SJCRH30 (cell line): ENCODE measurements at regions not wholly inside any gene's neighbourhood (a gene's known extent, or its start where the extent isn't known, plus 50 kb on each side); places are given as distances from the start of the nearest gene placed in this dataset.
A peak's percentile ranks its signal among the peaks of the same experiment; 100 is the strongest.

Experiments
- DNase-seq, 2 experiments: peaks; one replicate each; pipeline ENCODE4 v3.0.0-alpha.2; 2015 to 2020
- H3K27ac ChIP-seq: fragments of 250-450 bp; sonication (Bioruptor Pico); 2 replicates; pipeline ENCODE4 v1.5.1; 2020; ENCODE audit warnings: mild to moderate bottlenecking, moderate library complexity
- H3K27me3 ChIP-seq: fragments of 250-450 bp; sonication (Bioruptor Pico); 2 replicates; pipeline ENCODE4 v1.5.1; 2020; ENCODE audit warnings: mild to moderate bottlenecking, moderate library complexity
- H3K36me3 ChIP-seq: fragments of 250-450 bp; sonication (Bioruptor Pico); 2 replicates; pipeline ENCODE4 v1.5.1; 2020; ENCODE audit warnings: mild to moderate bottlenecking, moderate library complexity
- H3K4me1 ChIP-seq: fragments of 250-450 bp; sonication (Bioruptor Pico); 2 replicates; pipeline ENCODE4 v1.5.1; 2020; ENCODE audit warnings: mild to moderate bottlenecking, moderate library complexity
- H3K4me3 ChIP-seq: fragments of 250-450 bp; sonication (Bioruptor Pico); 2 replicates; pipeline ENCODE4 v1.5.1; 2020; ENCODE audit warnings: mild to moderate bottlenecking, moderate library complexity
- H3K9me3 ChIP-seq: fragments of 250-450 bp; sonication (Bioruptor Pico); replicated peaks from 2 replicates; pipeline ENCODE4 v1.5.1; 2020; ENCODE audit warnings: mild to moderate bottlenecking, moderate library complexity

DNA sequence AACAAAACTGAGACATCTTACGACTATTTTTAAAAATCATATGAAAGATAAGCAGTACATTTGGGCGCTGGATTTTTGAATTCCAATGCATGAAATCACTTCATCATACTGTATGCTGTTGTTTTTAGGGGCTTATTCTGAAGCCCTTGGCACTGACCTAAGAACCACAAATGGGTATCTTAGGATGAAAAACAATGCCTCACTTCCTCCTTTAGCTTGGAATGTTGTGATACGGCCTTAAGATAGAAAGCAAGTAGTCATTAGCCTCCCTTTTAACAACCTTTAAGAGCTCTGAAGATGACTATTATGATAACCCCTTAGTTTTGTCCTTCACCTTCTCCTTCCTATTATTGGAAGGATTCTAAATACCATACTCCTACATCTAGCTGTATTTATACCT lies 289.8 kb downstream of the ARPP21 start:
- Histone ChIP-seq H3K27me3 (no peaks in the 10 kb centered on the region), H3K36me3 (no peaks in the 10 kb centered on the region), H3K9me3 (no peaks in the 10 kb centered on the region), H3K4me1 (peaks cover 14% of the 10 kb centered on the region), H3K4me3 (no peak overlapping the region), H3K27ac (no peak overlapping the region)
- DNase-seq: no peak

GRCh38 chr3:35931867-35932266 lies 292.5 kb downstream of the ARPP21 start:
- Histone ChIP-seq H3K36me3 (no peaks in the 10 kb centered on the region), H3K9me3 (no peaks in the 10 kb centered on the region), H3K4me3 (no peak overlapping the region), H3K4me1 (peaks cover 14% of the 10 kb centered on the region), H3K27me3 (no peaks in the 10 kb centered on the region), H3K27ac (no peak overlapping the region)
- no peak for DNase-seq

DNA sequence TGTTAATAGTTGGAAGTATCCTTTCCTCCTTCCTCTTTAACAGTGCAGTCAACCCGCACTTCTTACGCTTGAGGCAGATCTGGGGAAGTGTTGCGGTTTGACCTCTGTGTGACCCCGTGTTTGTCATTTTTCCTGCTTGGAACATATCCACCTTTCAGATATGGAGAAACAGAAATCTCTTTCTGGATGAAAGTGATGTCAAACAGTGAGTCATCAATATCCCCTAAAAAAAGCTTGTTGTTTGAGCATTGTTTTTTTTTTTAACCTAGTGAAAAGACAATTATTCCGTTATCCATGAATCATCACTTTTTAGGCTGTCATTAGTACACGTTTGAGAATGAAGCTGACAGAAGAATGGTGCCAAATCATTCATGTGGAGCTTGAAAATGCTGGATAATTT lies 293.7 kb downstream of the ARPP21 start:
- Histone ChIP-seq H3K36me3 (no peaks in the 10 kb centered on the region), H3K27me3 (no peaks in the 10 kb centered on the region), H3K27ac (peak overlapping the region; percentile 41), H3K9me3 (no peaks in the 10 kb centered on the region), H3K4me1 (peaks cover 14% of the 10 kb centered on the region), H3K4me3 (no peak overlapping the region)
- DNase-seq: peak; percentile 45 to 82

DNA sequence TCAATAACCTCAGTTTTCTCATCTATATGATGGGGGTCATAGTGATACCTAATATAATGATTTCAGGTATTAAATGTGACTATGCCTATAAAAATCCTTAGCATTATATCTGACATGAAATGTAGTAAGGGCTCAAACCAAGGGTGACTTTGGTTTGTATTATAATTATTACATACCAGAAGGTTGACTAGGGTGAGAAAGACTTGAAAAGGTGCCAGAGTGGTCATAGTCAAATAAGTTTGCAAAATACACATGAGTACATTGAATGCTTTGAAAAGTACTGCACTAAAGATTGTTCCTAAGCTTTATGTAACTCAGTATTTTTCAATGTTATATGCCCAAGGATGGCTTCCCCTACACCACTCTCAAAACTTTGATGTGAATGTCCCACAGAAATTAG lies 297.2 kb downstream of the ARPP21 start:
- H3K36me3 ChIP-seq: no peaks in the 10 kb centered on the region
- H3K27ac ChIP-seq: no peak overlapping the region
- no peaks in the 10 kb centered on the region for H3K27me3 ChIP-seq
- H3K9me3 ChIP-seq: no peaks in the 10 kb centered on the region
- DNase-seq: no peak
- H3K4me3 ChIP-seq: no peak overlapping the region
- H3K4me1 ChIP-seq: peaks cover 14% of the 10 kb centered on the region

DNA sequence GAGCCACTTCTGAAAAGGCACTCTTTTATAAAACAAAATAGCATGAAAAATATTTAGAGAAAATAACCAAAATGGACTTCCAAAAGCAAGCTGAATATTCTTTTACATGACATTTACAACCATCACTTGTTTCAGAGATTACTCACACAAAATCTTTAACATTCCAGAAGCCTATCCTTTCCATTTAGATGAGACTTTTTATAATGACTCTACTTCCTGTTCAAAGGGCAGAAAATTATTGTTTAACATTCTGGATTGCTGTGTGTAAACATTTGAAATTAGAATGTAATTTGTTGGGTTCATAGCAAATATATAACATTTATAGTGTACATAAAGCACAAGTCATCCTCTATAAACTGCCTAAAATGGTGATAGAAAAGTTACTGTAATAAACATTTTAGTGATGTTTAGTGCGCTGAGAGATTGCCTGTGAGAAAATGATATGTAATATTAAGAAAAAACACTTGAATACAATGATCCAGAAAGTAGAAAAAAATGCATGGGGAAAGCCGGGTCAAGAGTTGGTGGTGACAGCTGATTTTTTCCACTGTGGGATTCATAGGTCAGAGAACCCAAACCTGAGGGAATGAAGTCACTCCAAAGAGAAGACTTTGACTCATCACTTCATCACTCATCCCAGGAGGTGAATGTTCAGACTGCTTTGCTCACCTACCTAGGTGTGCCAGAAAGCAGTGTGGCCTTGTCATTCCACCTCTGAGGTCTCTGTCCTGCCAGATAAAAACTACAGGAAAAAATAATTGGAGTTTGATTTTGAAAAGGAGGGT lies 305.8 kb downstream of the ARPP21 start:
- Histone ChIP-seq H3K4me1 (peaks cover 5% of the 10 kb centered on the region; the same call in 1 of the 2 replicates), H3K27ac (no peak overlapping the region)
- DNase-seq: no peak

DNA sequence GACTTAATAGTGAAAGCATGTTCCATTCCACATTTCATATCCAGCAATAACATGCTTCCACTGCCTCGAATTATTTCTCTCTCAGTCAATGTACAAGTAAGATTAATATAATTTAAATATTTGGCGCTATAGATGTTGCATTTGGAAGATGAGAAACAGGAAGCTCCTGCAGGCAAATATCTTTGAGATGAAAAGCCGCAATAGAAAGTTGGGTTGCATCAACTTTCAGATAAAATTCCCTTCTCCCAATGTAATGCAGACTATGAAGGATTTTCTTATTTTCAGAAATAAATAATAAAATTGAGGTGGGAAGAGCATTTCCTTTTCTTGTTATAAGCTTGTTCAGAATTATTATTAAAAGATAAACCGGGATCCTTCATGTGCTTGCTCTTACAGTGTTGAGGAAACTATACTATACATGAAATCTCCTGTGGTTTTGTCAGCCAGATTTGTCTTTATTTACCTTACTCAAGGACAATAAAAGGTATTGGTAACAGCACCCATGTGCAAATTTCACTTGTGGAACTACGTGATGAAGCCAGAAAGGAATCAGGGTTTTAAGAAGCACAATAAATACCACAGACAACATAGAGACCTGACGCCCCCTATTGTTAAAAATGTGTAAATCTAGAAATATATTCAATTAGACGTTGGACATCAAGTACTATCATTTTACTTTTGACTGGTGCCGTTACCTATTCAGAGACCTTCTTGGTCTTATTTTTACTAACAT lies 307.0 kb downstream of the ARPP21 start:
- Histone ChIP-seq H3K4me1 (peaks cover 5% of the 10 kb centered on the region; the same call in 1 of the 2 replicates), H3K4me3 (no peak overlapping the region), H3K27ac (no peak overlapping the region), H3K36me3 (no peaks in the 10 kb centered on the region), H3K27me3 (no peaks in the 10 kb centered on the region), H3K9me3 (no peaks in the 10 kb centered on the region)
- peak in 1 of 2 experiments; percentile 50 for DNase-seq

More for the DNA sequence above, 305.8 kb downstream of the ARPP21 start:
- no peaks in the 10 kb centered on the region for H3K36me3 ChIP-seq
- H3K9me3 ChIP-seq: no peaks in the 10 kb centered on the region
- H3K4me3 ChIP-seq: no peak overlapping the region
- H3K27me3 ChIP-seq: no peaks in the 10 kb centered on the region

- H3K9me3 ChIP-seq: no peaks in the 10 kb centered on the region
- no peak for DNase-seq
- no peak overlapping the region for H3K27ac ChIP-seq
- peaks cover 5% of the 10 kb centered on the region; the same call in 1 of the 2 replicates for H3K4me1 ChIP-seq
- H3K36me3 ChIP-seq: no peaks in the 10 kb centered on the region
- H3K27me3 ChIP-seq: no peaks in the 10 kb centered on the region
- H3K4me3 ChIP-seq: no peak overlapping the region
Measured at GRCh38 chr3:35946854-35947515, 307.7 kb downstream of the ARPP21 start.

GRCh38 chr3:35950021-35950420 lies 310.7 kb downstream of the ARPP21 start:
- no peaks in the 10 kb centered on the region for H3K27me3 ChIP-seq
- H3K4me3 ChIP-seq: no peak overlapping the region
- H3K36me3 ChIP-seq: no peaks in the 10 kb centered on the region
- H3K9me3 ChIP-seq: no peaks in the 10 kb centered on the region
- DNase-seq: no peak
- peaks cover 3% of the 10 kb centered on the region; the same call in 1 of the 2 replicates for H3K4me1 ChIP-seq
- H3K27ac ChIP-seq: no peak overlapping the region

DNA sequence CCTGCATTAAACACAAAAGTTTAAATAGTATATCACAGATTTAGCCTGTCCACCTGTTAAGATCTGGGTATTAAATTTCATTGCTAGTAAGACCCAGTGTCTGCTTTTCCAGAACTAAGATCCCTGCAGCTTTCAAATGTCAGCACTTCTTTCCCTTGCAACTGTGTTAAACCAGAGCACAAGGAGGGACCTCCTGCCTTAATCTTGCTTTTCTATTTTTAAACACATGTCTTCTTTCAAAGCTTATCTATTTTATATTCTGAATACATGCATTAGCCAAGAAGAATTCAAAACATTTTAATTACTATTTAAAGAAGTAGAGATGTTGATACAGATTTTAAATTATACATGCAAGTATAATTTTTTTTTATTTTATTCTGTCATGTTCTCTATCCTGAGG lies 315.1 kb downstream of the ARPP21 start:
- H3K36me3 ChIP-seq: no peaks in the 10 kb centered on the region
- no peaks in the 10 kb centered on the region for H3K9me3 ChIP-seq
- no peaks in the 10 kb centered on the region for H3K4me1 ChIP-seq
- H3K27me3 ChIP-seq: no peaks in the 10 kb centered on the region
- no peak for DNase-seq
- H3K27ac ChIP-seq: no peak overlapping the region
- H3K4me3 ChIP-seq: no peak overlapping the region

DNA sequence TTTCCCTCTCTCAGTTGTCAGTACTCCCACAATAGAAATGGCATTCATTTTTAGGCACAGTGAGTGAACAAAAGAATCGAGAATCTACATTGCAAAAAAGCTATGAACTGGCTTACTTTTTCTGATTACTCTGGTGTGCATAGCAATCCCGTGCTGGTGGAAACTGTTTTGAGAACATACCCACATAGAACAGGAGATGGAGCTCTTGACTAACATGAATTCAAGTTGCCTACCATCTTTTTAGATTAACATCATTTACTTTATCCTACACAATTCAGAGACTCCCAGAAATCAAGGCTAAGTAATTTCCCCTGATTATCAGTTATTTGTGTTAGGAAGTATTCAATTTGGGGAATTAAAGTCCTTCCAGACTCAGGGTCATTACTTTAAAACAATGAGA lies 326.6 kb downstream of the ARPP21 start:
- Histone ChIP-seq H3K27ac (no peak overlapping the region), H3K9me3 (no peaks in the 10 kb centered on the region), H3K4me3 (no peak overlapping the region), H3K27me3 (no peaks in the 10 kb centered on the region), H3K36me3 (no peaks in the 10 kb centered on the region), H3K4me1 (no peaks in the 10 kb centered on the region)
- peak in 1 of 2 experiments; percentile 42 for DNase-seq

- Histone ChIP-seq H3K27ac (no peak overlapping the region), H3K9me3 (no peaks in the 10 kb centered on the region), H3K36me3 (no peaks in the 10 kb centered on the region), H3K4me1 (no peaks in the 10 kb centered on the region), H3K27me3 (no peaks in the 10 kb centered on the region), H3K4me3 (no peak overlapping the region)
- no peak for DNase-seq
Measured at GRCh38 chr3:35966629-35967464, 327.5 kb downstream of the ARPP21 start.

GRCh38 chr3:35968043-35968622 lies 328.8 kb downstream of the ARPP21 start:
- DNase-seq: no peak
- Histone ChIP-seq H3K27me3 (no peaks in the 10 kb centered on the region), H3K36me3 (no peaks in the 10 kb centered on the region), H3K9me3 (no peaks in the 10 kb centered on the region), H3K27ac (no peak overlapping the region), H3K4me1 (no peaks in the 10 kb centered on the region), H3K4me3 (no peak overlapping the region)

- Histone ChIP-seq H3K27ac (no peak overlapping the region), H3K27me3 (no peaks in the 10 kb centered on the region), H3K4me3 (no peak overlapping the region)
Measured at GRCh38 chr3:35969406-35969805, 330.1 kb downstream of the ARPP21 start.

GRCh38 chr3:35970793-35971192 lies 331.5 kb downstream of the ARPP21 start:
- Histone ChIP-seq H3K36me3 (no peaks in the 10 kb centered on the region), H3K4me3 (no peak overlapping the region), H3K9me3 (no peaks in the 10 kb centered on the region), H3K27ac (no peak overlapping the region), H3K4me1 (no peaks in the 10 kb centered on the region), H3K27me3 (no peaks in the 10 kb centered on the region)
- no peak for DNase-seq

More at GRCh38 chr3:35969406-35969805, 330.1 kb downstream of the ARPP21 start:
- Histone ChIP-seq H3K4me1 (no peaks in the 10 kb centered on the region), H3K9me3 (no peaks in the 10 kb centered on the region), H3K36me3 (no peaks in the 10 kb centered on the region)
- DNase-seq: no peak
